AG09319 (cell line): ENCODE measurements at regions not wholly inside any gene's neighbourhood (a gene's known extent, or its start where the extent isn't known, plus 50 kb on each side); places are given as distances from the start of the nearest gene placed in this dataset.

Experiments used
- DNase-seq: peaks from one replicate; pipeline ENCODE4 v3.0.0-alpha.2; 2010; ENCODE audit warnings: low read depth; ENCODE audit errors: extremely low read depth
- CTCF ChIP-seq: IDR thresholded peaks from 2 replicates; pipeline ENCODE4 v1.5.1; 2011; ENCODE audit warnings: low read depth, mild to moderate bottlenecking, inconsistent platforms, low read length, moderate library complexity

GRCh38 chr5:101897914-101898313, 398.2 kb downstream of the SLCO4C1 start:
- TF ChIP-seq CTCF, result no peak
- no peak for DNase-seq

- no peak for DNase-seq
- no peak for TF ChIP-seq CTCF
Measured at GRCh38 chr5:101894985-101895384, 401.1 kb downstream of the SLCO4C1 start.

- TF ChIP-seq CTCF, result no peak
- DNase-seq, result no peak
Measured at GRCh38 chr5:101878190-101878589, 417.9 kb downstream of the SLCO4C1 start.

- TF ChIP-seq CTCF, result no peak
- DNase-seq, result no peak
Measured at GRCh38 chr5:101877451-101877850, 418.6 kb downstream of the SLCO4C1 start.

GRCh38 chr5:101866473-101866872, 429.6 kb downstream of the SLCO4C1 start:
- no peak for TF ChIP-seq CTCF
- DNase-seq, result no peak

- TF ChIP-seq CTCF, result no peak
Measured at GRCh38 chr5:101860563-101860962, 435.5 kb downstream of the SLCO4C1 start.

GRCh38 chr5:101860145-101860544, 435.9 kb downstream of the SLCO4C1 start:
- DNase-seq, result no peak

More at GRCh38 chr5:101860563-101860962, 435.5 kb downstream of the SLCO4C1 start:
- DNase-seq, result no peak

More at GRCh38 chr5:101860145-101860544, 435.9 kb downstream of the SLCO4C1 start:
- no peak for TF ChIP-seq CTCF
